Osteoblast (primary cell): ENCODE measurements at regions not wholly inside any gene's neighbourhood (a gene's known extent, or its start where the extent isn't known, plus 50 kb on each side); places are given as distances from the start of the nearest gene placed in this dataset.

Source experiments
- DNase-seq: peaks from one replicate; pipeline ENCODE4 v3.0.0; 2011; ENCODE audit warnings: low spot score, mixed read lengths; ENCODE audit not compliant: insufficient read length; ENCODE audit errors: missing footprints
- H2AFZ ChIP-seq: 2 replicates; pipeline ENCODE4 v1.6.0; 2011; ENCODE audit warnings: mild to moderate bottlenecking, low read length
- H3K27ac ChIP-seq: 2 replicates; pipeline ENCODE4 v1.5.1; 2011; ENCODE audit warnings: mild to moderate bottlenecking, low read depth, low read length, moderate library complexity
- H3K27me3 ChIP-seq: 2 replicates; pipeline ENCODE4 v1.6.0; 2012; ENCODE audit warnings: mild to moderate bottlenecking, control low read depth, inconsistent platforms, low read length, moderate library complexity; ENCODE audit not compliant: insufficient read depth
- H3K36me3 ChIP-seq: 2 replicates; pipeline ENCODE4 v1.5.1; 2011; ENCODE audit warnings: mild to moderate bottlenecking, low read length, control low read depth, moderate library complexity; ENCODE audit not compliant: insufficient read depth
- H3K4me1 ChIP-seq: 2 replicates; pipeline ENCODE4 v1.5.1; 2011; ENCODE audit warnings: mild to moderate bottlenecking, low read length, control low read depth, moderate library complexity; ENCODE audit not compliant: insufficient read depth
- H3K4me2 ChIP-seq: 2 replicates; pipeline ENCODE4 v1.6.0; 2011; ENCODE audit warnings: mild to moderate bottlenecking, low read length; ENCODE audit not compliant: insufficient read depth
- H3K4me3 ChIP-seq: fragments of 200-600 bp; sonication (generic); 3 replicates; pipeline ENCODE4 v1.5.1; 2012; ENCODE audit warnings: mild to moderate bottlenecking, low read length, inconsistent platforms; ENCODE audit not compliant: insufficient read depth
- H3K79me2 ChIP-seq: 2 replicates; pipeline ENCODE4 v1.6.0; 2012; ENCODE audit warnings: mild to moderate bottlenecking, low read length, control low read depth, inconsistent platforms; ENCODE audit not compliant: insufficient read depth
- H3K9me3 ChIP-seq: 2 replicates; pipeline ENCODE4 v1.5.1; 2011; ENCODE audit warnings: low read depth, low read length, control low read depth
- H4K20me1 ChIP-seq: 2 replicates; pipeline ENCODE4 v1.6.0; 2012; ENCODE audit warnings: mild to moderate bottlenecking, low read length, control low read depth; ENCODE audit not compliant: insufficient read depth
- CTCF ChIP-seq: IDR thresholded peaks from 2 replicates; pipeline ENCODE4 v1.5.1; 2011; ENCODE audit warnings: mild to moderate bottlenecking, low read depth, low read length, moderate library complexity; ENCODE audit errors: extremely low read depth

DNA sequence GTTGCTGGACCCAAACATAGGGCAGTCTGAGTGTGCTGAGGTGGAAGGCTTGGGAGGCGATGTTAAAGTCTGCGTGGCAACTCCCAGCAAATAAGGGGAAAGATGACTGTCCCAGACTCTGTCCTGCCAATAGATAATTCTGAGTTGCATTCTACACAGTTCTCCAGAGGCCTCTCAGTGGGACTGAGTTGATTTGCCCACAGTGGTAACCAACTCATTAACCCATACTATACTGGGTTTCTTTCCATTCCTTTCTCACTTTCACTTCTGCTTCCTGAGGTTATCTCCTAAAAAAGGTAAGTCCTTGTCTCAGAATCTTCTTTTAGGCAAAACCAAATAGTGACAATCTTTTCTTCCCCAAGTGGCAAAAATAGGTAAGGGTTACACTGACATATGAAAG is 549.9 kb upstream of the DPPA4 start:
- Histone ChIP-seq H4K20me1 (no peaks in the 10 kb centered on the region), H3K27me3 (no peaks in the 10 kb centered on the region), H2AFZ (no peak overlapping the region), H3K4me3 (no peak overlapping the region), H3K27ac (no peak overlapping the region), H3K36me3 (no peaks in the 10 kb centered on the region), H3K4me2 (no peak overlapping the region), H3K9me3 (no peaks in the 10 kb centered on the region), H3K4me1 (no peaks in the 10 kb centered on the region), H3K79me2 (no peaks in the 10 kb centered on the region)
- no peak for DNase-seq
- no peak for TF ChIP-seq CTCF

- Histone ChIP-seq H3K4me2 (no peak overlapping the region), H3K36me3 (no peaks in the 10 kb centered on the region), H3K4me3 (no peak overlapping the region), H3K79me2 (no peaks in the 10 kb centered on the region), H3K27me3 (no peaks in the 10 kb centered on the region), H3K27ac (no peak overlapping the region), H2AFZ (no peak overlapping the region), H4K20me1 (no peaks in the 10 kb centered on the region), H3K9me3 (no peaks in the 10 kb centered on the region), H3K4me1 (no peaks in the 10 kb centered on the region)
- DNase-seq: no peak
- TF ChIP-seq CTCF: no peak
Observed at GRCh38 chr3:109888026-109888425, 550.7 kb upstream of the DPPA4 start.

- H3K4me1 ChIP-seq: no peaks in the 10 kb centered on the region
- no peaks in the 10 kb centered on the region for H4K20me1 ChIP-seq
- no peak for TF ChIP-seq CTCF
- no peaks in the 10 kb centered on the region for H3K79me2 ChIP-seq
- no peak for DNase-seq
- H3K4me2 ChIP-seq: no peak overlapping the region
- H3K36me3 ChIP-seq: no peaks in the 10 kb centered on the region
- H3K9me3 ChIP-seq: no peaks in the 10 kb centered on the region
- no peak overlapping the region for H3K4me3 ChIP-seq
- H3K27me3 ChIP-seq: no peaks in the 10 kb centered on the region
- no peak overlapping the region for H3K27ac ChIP-seq
- no peak overlapping the region for H2AFZ ChIP-seq
Observed at GRCh38 chr3:109897734-109898133, 560.4 kb upstream of the DPPA4 start.

DNA sequence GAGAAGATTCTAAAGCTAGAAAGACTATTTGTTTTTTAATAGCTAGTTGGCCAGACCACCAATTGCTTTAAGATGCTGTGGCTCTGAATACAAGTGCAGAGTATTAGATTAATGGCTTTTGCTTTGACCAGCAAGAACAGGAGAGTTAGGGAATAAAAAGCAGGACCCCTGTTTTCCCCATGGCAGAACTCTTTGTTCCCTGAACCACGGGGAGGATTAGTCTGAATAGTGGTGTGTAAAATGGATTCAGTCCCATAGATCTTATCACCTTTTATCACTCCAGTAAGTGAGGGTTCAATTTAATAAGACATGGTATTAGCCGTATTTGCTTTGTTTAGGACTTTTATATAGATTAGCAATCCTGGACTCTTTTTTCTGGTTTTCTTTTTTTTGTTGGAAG is 562.6 kb upstream of the DPPA4 start:
- no peaks in the 10 kb centered on the region for H3K27me3 ChIP-seq
- H3K36me3 ChIP-seq: no peaks in the 10 kb centered on the region
- H3K4me3 ChIP-seq: no peak overlapping the region
- H3K9me3 ChIP-seq: no peaks in the 10 kb centered on the region
- H3K79me2 ChIP-seq: no peaks in the 10 kb centered on the region
- no peaks in the 10 kb centered on the region for H3K4me1 ChIP-seq
- no peak overlapping the region for H3K27ac ChIP-seq
- no peak overlapping the region for H3K4me2 ChIP-seq
- no peaks in the 10 kb centered on the region for H4K20me1 ChIP-seq
- no peak overlapping the region for H2AFZ ChIP-seq
- DNase-seq: no peak
- TF ChIP-seq CTCF: no peak
